ENCODE measurements at regions not wholly inside any gene's neighbourhood (a gene's known extent, or its start where the extent isn't known, plus 50 kb on each side); places are given as distances from the start of the nearest gene placed in this dataset.

- DNase-seq (ENCODE audit: extremely low read depth in 1 of 2, low read depth in 1 of 2), result no peak
Measured at GRCh38 chr2:238963161-238963970, 115.5 kb downstream of the TWIST2 start.

- no peak for DNase-seq (ENCODE audit: extremely low read depth in 1 of 2, low read depth in 1 of 2)
Measured at GRCh38 chr2:238963971-238964328, 116.1 kb downstream of the TWIST2 start.

- no peak for DNase-seq (ENCODE audit: extremely low read depth in 1 of 2, low read depth in 1 of 2)
Measured at GRCh38 chr2:238964544-238965067, 116.7 kb downstream of the TWIST2 start.

GRCh38 chr2:238965371-238966071 is 117.6 kb downstream of the TWIST2 start:
- no peak for DNase-seq (ENCODE audit: extremely low read depth in 1 of 2, low read depth in 1 of 2)

- DNase-seq (ENCODE audit: extremely low read depth in 1 of 2, low read depth in 1 of 2), result no peak
Measured at GRCh38 chr2:238966072-238966937, 118.4 kb downstream of the TWIST2 start.

- no peak for DNase-seq (ENCODE audit: extremely low read depth in 1 of 2, low read depth in 1 of 2)
Measured at GRCh38 chr2:238967031-238967977, 119.4 kb downstream of the TWIST2 start.

- DNase-seq (ENCODE audit: extremely low read depth in 1 of 2, low read depth in 1 of 2), result no peak
Measured at GRCh38 chr2:238967978-238968360, 120.1 kb downstream of the TWIST2 start.

GRCh38 chr2:238968616-238969384 is 120.9 kb downstream of the TWIST2 start:
- DNase-seq (ENCODE audit: extremely low read depth in 1 of 2, low read depth in 1 of 2), result no peak

- DNase-seq (ENCODE audit: extremely low read depth in 1 of 2, low read depth in 1 of 2), result no peak
Measured at GRCh38 chr2:238969857-238970256, 122.0 kb downstream of the TWIST2 start.

- peak in 1 of 2 donors; percentile 11 for DNase-seq (ENCODE audit: extremely low read depth in 1 of 2, low read depth in 1 of 2)
Measured at GRCh38 chr2:238970553-238971081, 122.7 kb downstream of the TWIST2 start.

GRCh38 chr2:238971318-238972145 is 123.6 kb downstream of the TWIST2 start:
- no peak for DNase-seq (ENCODE audit: extremely low read depth in 1 of 2, low read depth in 1 of 2)

GRCh38 chr2:238972146-238972445 is 124.2 kb downstream of the TWIST2 start:
- no peak for DNase-seq (ENCODE audit: extremely low read depth in 1 of 2, low read depth in 1 of 2)

- DNase-seq (ENCODE audit: extremely low read depth in 1 of 2, low read depth in 1 of 2), result no peak
Measured at GRCh38 chr2:238973038-238973739, 125.3 kb downstream of the TWIST2 start.

- DNase-seq (ENCODE audit: extremely low read depth in 1 of 2, low read depth in 1 of 2), result no peak
Measured at GRCh38 chr2:238974081-238974480, 126.2 kb downstream of the TWIST2 start.

- DNase-seq (ENCODE audit: extremely low read depth in 1 of 2, low read depth in 1 of 2), result no peak
Measured at GRCh38 chr2:238974501-238975166, 126.7 kb downstream of the TWIST2 start.

- DNase-seq (ENCODE audit: extremely low read depth in 1 of 2, low read depth in 1 of 2), result no peak
Measured at GRCh38 chr2:238975408-238975807, 127.5 kb downstream of the TWIST2 start.

- no peak for DNase-seq (ENCODE audit: extremely low read depth in 1 of 2, low read depth in 1 of 2)
Measured at GRCh38 chr2:238978497-238978896, 130.6 kb downstream of the TWIST2 start.

Measured in stimulated activated CD8-positive, alpha-beta memory T cell treated with anti-CD3 and anti-CD28 coated beads, Interleukin-7, amount 100 ng/mL, for 48 hours (primary cell).